NCI-H226 (cell line): ENCODE measurements at regions not wholly inside any gene's neighbourhood (a gene's known extent, or its start where the extent isn't known, plus 50 kb on each side); places are given as distances from the start of the nearest gene placed in this dataset.

Experiments used
- DNase-seq: peaks from one replicate; pipeline ENCODE4 v3.0.0-alpha.2; 2015

DNA sequence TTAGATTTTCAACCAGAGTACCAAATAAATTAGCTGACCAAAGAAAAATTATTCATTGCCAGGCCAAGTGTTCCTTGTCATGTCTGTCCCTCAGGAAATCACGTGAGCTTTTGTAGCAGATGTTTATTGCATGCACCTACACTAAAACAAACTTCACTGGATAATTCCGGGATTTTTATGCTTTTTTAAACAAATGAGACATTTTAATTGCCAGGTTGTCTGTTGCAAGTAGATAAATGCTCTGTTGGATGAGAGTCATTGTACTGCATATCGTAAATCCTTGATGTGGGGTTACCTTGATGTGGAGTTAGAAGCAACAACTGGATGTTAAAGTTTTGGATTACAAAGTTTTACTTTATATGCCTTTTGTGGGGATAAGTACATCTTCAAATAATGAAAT is 1187.7 kb upstream of the PCDH9 start:
- no peak for DNase-seq

DNA sequence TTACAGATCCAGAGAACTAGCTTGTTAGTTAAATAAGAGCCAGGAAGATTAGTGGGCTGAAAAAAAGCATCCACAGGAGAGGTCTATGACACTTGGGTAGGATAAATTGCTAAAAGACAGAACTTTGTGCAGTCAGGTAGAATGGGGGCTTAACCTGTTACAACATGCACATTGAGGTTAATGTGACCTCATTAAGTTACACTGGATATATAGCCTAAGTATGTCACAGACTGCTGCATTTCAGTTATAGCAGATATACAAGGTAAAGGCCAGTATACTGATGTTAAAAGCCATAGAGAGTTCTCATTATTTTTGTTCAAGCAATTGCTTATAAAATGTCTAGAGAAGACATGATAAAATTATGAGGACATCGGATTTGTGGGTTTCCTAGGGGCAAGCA is 1179.9 kb upstream of the PCDH9 start:
- no peak for DNase-seq

- DNase-seq = no peak
Observed at GRCh38 chr13:68390987-68391386, 1160.9 kb upstream of the PCDH9 start.

DNA sequence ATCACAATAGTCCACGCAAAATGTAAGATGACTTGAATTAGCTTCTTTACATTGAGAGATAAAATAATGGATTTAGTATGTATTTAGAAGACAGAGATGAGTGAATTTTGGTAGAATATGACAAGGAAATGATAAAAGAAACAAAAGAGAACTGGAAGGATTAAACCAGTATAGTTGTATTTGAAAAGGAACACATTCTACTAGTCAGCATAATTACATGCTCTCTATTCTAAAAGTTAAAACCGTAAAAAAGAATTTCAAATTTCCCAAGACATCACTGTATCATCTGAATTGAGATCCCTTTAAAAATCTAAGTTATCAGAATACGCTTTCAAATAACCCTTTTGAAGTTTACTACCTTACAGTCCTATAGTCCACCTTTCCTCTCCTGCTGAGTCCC is 1156.7 kb upstream of the PCDH9 start:
- no peak for DNase-seq

DNA sequence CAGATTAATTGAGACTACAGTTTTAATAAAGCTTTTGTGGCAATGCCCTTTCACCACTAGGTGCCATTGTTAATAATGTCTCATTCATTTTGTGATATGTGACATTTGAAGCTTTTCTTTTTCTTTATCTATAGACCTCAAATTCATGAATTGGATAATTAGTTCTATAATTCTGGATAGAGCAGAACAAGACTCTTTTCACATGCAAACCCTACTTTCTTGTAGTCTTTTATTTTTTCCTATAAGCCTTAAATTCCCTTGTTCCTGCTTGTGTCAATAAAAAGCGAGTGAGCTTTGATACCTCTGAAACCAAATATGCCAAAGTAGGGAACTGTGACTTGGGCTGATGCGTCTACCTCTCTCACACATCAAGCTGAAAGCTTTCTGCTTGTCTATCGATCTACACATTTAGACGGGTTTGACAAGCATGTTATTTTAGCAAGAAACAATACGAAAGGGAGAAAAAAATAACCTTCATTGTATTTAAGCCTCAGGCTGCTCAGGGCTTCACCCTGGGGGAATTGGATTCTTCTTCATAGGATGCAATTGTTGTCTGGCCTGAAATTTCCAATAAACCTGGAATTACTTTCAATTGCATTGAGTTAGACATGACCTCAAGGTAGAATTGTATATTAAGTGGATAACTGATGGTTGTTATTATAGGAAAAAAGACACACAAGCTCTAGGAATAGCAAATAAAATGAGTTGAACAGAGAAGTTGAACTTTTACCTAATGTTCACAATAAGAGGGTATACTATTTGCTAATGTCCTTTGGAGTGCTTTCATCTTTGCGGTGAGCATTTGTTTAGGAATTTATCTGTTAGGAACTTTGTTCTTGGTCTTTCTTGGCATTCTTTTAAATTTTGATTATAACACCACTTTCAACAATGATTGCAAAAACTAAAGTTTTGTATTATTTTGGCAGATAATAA is 1150.2 kb upstream of the PCDH9 start:
- DNase-seq = no peak

DNA sequence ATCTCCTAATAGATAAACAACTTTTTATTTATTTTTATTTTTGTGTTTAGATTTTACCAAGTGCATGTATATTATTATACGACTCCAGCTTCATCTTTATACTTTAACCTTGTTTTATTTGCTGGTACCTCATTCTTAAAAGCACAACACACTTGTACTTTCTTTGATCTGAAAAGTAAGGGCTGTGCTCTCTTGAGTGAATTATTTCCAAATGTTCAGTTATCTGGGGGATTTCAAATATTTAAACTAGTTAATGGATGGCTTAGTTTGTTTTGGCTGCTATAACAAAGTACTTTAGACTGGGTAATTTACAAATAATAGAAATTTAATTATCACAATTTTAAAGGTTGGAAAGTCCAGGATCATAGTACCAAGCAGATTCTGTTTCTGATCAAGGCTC is 1148.2 kb upstream of the PCDH9 start:
- DNase-seq = no peak

DNA sequence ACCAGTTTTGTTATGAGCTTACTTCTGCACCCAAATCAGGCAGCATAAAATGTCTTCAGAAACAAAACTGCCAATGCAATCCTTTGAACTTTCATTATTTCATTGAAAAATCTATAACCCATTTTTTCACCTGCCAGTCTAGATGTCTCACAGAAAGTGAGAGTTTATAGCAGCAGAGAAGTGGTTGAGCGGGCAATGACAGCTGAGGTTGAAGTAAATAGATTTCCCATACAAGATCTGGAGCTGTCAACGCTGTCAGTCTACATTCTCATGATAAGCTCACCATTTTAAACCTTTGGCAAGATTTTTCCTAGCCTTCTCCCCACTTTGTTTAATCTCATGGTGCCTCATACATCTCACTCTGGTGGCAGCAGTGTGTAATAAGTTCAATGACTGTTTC is 1144.9 kb upstream of the PCDH9 start:
- no peak for DNase-seq

DNA sequence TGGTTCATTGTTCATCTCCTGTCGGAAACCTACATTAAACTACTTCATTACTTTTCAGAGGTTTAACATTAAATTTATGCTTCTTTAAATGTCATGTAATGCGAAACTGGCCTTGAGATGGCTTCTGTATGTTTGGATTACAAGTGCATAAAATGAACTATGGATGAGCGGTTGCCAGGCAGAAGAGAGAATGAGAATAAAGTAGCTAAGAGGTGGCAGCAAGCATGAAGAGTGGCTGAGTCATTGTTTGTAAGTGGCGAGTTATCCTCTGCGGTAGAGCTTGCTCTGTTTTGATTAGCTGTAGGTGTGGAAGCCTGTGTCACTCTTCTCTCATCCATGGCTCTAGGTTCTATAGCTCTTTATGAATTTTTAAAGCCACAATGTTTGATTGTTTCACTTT is 1139.6 kb upstream of the PCDH9 start:
- DNase-seq = no peak

GRCh38 chr13:68368922-68369321 is 1138.8 kb upstream of the PCDH9 start:
- DNase-seq = no peak

DNA sequence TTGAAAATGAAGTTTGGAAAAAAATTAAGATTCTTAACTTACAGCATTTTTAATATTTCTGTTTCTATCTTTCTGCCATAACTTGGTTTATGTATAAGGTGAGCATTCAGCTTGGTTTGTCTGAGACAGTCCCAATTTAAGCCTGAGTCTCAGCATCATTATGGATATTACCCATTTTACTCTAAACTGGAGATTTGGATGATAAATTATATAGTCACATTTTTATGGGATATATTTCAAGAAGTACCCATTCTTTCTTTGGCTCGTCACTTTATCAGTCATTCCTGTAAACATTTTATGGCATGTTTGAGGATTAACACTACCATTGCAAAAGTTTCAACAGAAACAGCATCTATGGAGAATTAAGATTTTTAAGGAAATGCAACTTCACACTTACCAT is 1129.0 kb upstream of the PCDH9 start:
- DNase-seq = no peak

- DNase-seq = no peak
Observed at GRCh38 chr13:68358294-68358705, 1128.2 kb upstream of the PCDH9 start.

DNA sequence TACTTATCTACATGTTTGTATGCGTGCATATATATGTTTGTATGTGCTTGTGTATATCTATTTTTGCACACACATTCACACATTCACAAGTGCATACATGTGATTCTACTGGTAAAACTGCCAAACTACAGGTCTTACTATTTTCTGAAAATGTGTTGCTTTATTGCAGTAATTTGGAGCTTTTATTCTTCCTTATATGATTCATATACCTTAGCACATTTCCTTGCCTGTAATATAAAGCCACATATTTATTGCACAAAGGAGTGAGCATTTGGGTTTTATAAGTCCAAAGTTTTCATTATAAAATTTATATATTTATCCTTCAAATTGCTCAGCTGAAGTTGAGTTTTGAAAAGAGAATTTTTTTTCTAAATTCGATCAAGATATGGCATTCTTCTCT is 1120.4 kb upstream of the PCDH9 start:
- DNase-seq = no peak

DNA sequence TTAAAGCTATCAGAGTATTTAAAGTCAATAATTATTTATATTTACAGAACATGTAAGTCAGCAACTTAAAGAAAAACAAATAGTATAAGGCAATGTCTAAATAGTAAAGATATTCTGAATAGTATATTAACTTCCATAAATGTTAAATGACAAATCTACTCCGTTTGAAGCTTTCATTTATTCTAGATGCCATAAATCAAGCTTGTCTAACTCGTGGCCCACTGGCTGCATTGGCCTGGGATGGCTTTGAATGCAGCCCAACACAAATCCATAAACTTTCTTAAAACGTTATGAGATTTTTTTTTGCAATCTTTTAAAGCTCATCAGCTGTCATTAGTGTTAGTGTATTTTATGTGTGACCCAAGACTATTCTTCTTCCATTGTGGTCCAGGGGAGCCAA is 1117.1 kb upstream of the PCDH9 start:
- no peak for DNase-seq

DNA sequence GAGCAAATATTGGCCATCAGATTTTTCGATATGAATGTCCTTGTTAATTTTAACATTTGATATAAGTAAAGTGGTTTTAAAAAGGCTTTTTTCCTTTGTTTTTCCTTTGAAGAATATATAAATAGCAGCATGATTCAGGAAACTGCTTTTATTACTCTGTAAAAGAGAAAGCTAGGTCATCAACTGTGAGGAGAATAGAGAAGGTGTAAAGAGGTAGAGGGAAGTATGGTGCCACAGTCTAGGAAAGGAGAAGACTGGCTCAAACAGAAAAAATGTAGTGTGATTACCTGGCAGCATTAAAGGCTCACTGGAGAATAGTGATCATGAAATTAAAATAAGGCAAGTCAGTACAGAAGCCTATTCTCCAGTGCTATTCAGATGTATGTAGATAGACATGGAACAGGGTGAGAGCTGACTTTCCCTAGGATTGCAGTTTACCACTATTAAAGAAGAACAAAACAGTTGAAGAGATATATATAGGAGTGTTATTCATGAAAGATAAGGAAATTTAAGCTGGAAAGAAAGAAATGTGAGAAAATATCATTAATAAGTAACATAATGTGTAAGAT is 1115.9 kb upstream of the PCDH9 start:
- no peak for DNase-seq

- DNase-seq = no peak
Observed at GRCh38 chr13:68323124-68323523, 1093.0 kb upstream of the PCDH9 start.

DNA sequence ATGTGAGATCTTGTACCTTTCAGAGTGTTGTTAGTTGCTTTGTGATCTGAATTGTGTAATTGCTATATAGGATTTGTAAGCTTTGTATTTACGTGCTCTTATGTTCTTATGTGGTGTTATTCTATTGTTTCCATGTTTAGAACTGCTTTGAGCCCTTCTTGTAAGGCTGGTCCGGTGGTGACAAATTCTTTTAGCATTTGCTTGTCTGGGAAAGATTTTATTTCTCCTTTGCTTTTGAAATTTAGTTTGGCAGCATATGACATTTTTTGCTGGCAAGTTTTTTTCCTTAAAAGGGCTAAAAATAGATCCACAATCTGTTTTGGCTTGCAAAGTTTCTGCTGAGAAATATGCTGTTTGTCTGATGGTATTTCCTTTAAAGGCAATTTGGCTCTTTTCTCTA is 1089.2 kb upstream of the PCDH9 start:
- no peak for DNase-seq

DNA sequence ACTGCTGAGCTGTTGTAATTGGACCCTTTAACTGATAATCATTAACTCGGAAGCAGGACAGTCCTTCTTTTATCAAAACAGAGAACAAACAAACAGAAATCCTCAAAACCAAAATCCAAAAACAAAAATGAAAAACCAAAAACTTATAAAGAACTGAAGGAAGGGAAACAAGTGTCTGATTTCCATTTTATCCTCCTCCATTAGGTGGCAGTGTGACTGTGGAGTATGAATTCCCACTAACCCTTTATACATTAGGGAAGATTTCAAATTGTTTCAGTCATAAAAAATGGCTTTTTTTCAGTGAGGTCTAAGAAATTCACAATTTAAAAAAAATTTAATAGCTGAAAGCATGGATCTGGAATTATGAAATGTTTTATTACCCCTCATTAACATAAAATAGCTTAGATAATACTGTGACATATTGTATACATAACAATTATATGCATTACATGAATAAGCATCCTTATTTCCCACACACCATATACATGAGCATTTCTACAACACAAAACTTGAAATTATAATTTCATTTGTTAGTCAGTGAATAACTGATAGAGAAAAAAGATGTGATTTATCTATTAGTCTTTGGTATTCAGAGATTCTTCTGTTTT is 1074.3 kb upstream of the PCDH9 start:
- no peak for DNase-seq

GRCh38 chr13:68293631-68294030 is 1063.5 kb upstream of the PCDH9 start:
- DNase-seq = no peak

DNA sequence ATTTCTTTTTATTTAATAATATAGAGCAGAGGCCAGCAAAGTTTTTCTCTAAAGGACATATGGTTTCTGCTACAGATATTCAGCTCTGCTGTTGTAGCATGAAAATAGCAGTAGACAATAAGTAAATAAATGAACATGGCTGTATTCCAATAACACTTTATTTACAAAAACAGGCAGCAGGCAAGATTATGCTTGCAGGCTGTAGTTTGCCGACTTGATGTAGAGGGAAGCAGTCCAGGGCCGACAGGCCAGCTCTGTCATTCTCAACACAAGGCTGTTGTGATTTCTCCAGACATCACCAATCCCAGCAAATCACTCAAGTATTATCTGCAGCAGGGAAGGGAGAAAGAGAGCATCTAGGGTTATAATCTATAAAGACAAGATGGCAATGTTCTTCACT is 1062.5 kb upstream of the PCDH9 start:
- DNase-seq = no peak

- DNase-seq = no peak
Observed at GRCh38 chr13:68291595-68291994, 1061.5 kb upstream of the PCDH9 start.

GRCh38 chr13:68275758-68276157 is 1045.6 kb upstream of the PCDH9 start:
- DNase-seq = no peak

DNA sequence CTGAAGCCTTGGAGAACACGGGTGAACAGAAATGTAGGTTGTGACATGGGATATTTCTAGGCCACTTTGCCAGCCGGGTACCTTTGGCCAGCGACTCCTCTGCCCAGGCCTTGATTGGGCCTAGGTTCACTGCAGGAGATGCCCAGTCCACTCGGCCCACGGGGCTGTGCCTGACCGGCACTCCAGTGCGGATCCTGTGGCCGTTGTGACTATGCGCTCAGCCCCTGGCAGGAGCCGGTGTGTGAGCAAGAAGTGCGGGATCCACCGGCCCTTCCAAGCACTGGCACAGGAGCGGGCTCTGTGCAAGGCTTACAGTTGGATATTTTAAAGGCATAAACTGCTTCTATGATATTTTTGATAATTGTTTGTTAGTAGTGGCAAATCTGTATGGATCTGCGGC is 1042.5 kb upstream of the PCDH9 start:
- no peak for DNase-seq

- DNase-seq = no peak
Observed at GRCh38 chr13:68264692-68265091, 1034.6 kb upstream of the PCDH9 start.

DNA sequence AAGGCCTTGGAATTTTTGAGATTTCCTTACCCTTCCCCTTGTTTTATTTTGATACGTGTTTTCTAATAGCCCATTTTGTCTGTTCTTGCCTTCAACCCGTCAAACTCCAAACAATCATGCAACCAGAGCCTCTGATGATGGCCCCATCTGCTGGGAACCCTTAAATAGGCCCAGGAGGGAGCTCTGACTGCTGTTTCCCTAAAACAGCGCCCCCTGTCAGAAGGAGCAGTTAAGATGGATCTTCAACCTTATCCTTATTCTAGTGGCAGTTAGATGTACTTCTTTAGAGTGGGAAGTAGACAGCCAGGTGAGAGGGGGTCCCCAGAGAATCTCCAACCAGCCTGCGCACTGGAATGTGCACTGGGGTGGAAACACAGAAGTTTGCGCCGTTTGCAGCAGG is 1031.0 kb upstream of the PCDH9 start:
- no peak for DNase-seq
